Fibroblast of gingiva (primary cell): ENCODE measurements at regions not wholly inside any gene's neighbourhood (a gene's known extent, or its start where the extent isn't known, plus 50 kb on each side); places are given as distances from the start of the nearest gene placed in this dataset.
A peak's percentile ranks its signal among the peaks of the same experiment; 100 is the strongest.

ENCODE experiments used
- DNase-seq: peaks from one replicate; pipeline ENCODE4 v3.0.0-alpha.2; 2011; ENCODE audit warnings: low read depth

DNA sequence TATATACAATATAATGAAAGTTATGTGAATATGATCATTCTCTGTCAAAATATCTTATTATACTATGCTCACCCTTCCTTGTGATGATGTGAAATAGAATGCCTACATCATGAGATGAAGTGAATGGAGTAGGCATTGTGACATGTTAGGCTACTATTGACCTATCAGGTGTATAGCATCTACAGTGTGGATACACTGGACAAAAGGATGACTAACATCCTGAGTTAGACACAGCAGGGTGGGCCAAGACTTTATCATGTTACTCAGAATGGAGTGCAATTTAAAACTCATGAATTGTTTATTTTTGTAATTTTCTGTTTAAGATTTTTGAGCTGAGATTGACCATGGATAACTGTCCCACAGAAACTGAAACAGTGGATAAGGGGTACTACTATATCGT, 53.4 kb upstream of the NAV3 start:
- no peak for DNase-seq

DNA sequence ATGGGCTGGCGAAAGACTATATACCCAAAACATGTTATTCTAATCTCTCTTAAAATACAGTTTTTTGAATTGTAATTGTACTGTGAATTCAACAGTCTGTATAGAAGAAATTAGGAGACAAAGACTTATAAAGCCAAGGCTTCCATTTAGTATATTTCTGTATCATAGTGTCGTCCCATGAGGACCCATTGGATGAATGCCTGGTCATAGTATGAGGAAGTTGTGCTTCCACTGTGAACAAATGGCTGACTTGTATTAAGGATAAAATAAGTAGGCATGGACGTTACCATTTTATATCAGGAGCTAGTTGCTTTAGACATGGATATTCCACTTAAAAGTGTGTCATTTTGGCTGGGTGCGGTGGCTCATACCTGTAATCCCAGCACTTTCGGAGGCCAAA, 55.9 kb upstream of the NAV3 start:
- no peak for DNase-seq

DNA sequence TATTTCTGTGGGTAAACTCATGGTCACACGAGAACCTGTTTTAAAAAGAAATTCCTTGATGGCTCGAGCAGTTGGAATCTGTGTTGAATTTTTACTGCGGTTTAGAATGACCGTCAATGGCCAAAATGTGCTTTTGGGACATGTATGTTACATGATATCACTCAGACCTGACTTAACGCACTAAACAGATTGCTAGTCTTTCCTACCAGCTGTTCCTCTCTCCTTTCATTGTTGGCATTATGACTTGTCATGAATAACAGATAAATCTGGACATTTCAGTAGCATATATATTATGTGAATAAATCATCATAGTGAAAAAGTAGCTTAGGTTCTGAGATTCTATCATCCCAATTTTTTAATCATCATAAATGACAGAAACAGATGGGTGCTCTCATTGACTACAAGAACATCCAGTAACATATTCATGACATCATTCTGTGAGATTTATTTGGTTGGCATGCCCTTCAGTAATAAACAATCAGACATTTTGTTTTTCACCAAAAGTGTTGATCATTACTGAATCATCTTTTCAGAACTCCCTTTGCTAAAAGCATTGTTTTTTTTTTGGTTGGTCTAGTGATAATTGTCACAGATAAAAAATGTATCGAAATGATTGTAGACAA, 57.9 kb upstream of the NAV3 start:
- no peak for DNase-seq

DNA sequence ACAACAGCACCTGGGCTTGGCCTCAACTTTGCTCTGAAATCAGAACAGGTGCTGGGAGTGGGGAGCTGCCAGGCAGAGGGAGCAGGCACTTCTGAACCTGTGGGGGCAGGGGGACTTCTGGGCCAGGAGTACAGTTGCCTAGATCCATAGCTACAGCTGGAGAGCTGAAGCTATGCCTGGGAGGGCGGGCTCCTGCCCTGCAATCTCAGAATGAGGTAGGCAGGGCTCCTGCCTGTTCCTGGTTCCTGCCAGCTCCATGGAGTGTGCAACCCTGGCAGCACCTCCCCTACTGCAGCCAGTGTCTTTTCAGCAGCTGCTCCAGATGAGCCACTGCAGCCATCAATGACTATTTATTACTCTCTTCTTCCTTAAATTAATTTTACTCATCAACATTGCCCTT, 62.1 kb upstream of the NAV3 start:
- DNase-seq: no peak

DNA sequence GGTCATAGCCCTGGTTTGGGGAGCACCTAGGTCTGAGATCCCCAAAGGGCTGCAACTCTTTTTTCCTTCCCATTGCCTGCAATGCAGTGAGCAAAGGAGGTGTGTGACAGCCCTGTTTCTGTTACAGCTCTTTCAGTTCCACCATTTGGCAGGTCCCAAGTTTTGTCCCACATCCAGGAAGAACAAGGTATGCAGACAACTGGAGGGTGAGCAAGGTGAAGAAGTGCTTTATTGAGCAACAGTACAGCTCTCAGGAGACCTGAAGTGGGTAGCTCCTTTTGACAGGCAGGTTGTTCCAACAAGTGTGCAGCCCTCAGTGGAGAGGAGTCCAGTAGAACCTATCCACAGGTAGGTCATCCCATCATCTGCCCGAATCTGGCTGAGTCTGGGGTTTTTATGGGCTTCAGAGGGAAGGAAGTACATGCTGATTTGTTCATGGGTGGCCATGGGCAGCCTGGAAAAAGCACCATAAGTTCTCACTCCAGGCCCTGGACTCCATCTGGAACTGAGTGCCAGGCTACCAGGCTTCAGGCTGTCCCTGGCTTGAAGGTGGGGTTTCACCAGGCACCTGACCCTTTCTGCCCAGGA, 62.8 kb upstream of the NAV3 start:
- no peak for DNase-seq

DNA sequence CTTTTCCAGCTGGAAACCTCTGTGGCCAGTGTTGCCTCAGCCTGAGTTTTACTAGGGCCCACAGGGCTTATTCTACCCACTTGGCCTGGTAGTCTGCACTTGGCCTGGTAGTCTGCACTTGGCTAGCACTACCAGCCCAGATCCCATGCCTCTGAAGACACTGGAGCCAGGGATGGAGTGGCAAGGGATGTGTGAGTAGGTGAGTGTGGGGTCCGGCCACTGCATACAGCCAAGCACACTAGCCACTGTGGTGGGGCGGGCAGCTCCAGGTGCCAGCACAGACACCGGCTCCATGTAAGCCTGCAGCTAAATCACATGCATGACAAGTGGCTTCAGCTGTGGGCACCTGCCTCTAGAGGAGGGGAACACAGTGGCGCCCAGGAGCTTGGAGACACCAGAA, 63.4 kb upstream of the NAV3 start:
- DNase-seq: no peak

DNA sequence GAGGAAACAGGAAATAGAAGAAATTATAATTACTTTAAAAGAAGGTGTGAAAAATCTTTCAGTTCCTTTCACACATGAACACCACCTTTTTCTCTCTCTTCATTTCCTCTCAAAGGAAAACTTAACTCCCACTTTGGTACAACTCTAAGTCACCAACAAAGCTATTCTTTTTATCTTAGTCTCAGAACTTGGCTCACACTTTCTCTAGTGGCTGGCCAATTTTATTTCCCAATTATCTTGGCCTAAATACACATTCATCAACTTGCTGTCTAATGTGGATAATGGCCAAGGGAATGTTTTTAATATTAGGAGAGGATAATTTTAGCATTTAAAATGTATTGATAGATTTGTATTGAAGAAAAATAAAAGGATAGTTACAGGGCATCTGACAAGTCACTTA, 64.5 kb upstream of the NAV3 start:
- DNase-seq: no peak

DNA sequence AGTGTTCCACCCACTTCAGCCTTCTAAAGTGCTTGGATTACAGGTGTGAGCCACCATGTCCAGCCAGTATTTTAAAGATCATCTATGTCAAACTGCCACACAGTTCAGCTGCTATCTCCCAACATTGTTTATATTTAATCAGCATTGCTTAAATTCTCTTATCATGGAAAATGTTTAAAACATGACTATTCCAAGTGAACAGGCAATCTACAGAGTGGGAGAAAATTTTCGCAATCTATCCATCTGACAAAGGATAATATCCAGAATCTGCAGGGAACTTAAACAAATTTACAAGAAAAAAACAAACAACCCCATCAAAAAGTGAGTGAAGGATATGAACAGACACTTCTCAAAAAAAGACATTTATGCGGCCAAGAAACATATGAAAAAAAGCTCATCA, 69.4 kb upstream of the NAV3 start:
- DNase-seq: no peak

DNA sequence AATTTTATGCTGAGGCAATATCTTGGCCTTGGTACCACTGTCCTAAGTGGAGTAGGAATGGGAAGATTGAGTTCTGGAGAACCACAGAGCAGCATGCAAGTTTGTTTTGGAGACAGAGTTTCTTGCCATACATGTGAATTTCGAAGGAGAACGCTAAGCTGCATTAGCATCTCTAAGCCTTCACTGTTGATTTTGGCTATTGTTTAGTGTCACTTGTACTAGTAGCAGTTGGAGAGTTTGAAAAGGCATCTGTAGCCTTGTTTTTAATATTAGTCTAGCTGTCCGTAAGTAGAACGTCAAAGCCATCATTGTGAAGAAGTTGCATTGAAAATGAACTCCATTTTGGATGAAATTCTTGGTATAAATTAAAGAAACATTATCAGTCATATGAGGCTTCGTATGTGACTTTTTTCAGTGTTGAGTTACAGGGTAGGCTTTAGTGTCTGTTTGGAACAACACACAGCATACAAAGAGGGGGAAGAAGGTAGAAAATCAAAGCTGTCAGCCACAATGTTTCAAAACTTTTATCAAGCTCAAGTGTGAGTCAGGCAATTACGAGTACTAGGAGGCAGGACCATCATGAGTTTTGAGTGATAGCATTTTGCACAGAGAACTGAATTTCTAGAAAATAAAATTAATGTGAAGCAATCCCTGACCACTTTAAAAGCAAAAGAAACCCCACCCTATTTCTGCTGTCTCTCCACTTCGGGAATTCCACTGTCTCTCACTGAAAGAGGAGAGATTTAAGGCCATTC, 70.2 kb upstream of the NAV3 start:
- DNase-seq: no peak

DNA sequence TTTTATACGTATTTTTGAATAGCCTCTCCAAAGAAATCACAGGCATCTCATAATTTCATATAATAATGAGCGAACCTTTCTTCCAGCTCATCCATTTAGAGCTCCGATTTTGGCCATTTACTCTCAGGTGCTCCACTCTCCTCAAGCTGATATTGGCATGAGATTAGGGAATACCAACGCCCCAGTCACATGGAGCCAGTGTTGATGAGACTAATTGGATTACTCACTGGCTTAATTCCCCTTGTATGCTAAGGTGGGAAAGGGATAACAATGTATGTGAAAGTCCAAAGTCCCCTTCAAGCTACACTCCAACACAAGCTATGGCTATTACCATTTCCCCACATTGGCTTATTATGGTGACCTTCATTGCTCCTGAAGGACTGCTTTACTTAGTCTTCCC, 76.6 kb upstream of the NAV3 start:
- no peak for DNase-seq

DNA sequence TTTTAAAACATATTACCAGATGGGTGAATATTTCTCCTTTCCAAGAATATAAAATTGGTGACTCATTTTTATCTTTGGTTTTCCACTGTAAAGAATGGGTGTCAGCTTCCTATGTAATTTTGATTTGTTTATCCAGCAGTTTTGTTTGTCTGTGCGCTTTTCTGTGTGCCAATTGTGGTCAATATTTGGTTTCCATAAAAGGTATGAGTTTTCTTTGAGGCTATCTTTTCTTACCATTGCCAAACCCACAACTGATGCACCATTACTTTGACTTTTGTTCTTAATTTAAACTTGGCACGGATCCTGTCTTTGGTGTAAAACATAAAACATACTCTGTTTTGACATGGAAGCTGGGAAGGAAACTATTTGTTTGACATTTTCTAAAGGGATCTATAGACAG, 78.8 kb upstream of the NAV3 start:
- DNase-seq: peak; percentile 84

DNA sequence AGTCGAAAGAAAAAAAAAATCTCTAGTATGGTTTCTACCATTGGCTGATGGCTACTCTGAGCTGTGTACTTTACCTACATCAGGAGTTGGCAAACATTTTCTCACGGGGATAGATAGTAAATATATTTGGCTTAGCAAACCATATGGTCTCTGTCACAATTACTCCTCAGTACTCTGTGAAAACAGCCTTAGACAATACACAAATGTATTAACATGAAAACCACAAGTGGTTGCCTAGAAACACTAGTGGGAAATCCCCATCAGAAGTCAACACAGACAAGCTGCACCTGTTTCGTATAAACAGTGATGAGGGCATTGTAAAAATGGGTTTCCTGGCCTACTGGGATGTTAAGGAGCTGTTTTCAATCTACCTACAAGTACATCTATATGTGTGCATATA, 84.6 kb upstream of the NAV3 start:
- no peak for DNase-seq

DNA sequence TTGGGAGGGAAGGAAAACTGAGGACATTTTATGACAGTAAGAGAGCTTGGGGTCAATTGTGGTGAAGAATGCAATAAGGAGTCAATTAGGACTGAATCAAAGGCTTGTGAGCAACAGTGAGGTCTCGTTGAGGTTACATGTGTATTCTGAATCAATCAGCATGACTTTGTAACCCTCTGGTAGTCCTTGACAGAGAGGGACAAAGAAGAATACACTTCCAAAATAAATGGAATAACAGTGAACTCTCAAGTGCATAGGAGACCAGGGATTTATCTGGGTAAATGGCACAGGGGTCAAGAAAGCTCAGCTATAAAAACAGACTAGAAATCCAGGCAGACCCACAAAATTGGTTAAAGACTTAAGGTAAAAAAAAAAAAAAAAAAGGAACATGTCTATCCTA, 85.1 kb upstream of the NAV3 start:
- DNase-seq: no peak

DNA sequence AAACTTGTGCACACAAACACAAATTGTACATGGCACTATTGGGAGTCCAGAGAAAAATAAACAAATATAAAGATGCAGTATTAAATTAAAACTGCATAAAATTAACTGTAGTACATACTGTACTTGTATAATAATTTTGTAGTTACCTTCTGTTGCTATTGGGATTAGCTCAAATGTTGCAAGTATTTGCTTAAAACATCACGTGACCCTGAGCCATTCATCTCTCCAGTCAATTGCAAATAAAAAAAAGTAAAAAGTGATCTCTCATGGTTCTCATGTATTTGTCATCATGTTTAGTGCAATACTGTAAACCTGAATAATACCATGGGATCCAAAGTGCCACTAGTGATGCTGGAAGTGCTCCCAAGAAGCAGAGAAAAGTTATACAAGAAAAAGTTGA, 88.1 kb upstream of the NAV3 start:
- no peak for DNase-seq

DNA sequence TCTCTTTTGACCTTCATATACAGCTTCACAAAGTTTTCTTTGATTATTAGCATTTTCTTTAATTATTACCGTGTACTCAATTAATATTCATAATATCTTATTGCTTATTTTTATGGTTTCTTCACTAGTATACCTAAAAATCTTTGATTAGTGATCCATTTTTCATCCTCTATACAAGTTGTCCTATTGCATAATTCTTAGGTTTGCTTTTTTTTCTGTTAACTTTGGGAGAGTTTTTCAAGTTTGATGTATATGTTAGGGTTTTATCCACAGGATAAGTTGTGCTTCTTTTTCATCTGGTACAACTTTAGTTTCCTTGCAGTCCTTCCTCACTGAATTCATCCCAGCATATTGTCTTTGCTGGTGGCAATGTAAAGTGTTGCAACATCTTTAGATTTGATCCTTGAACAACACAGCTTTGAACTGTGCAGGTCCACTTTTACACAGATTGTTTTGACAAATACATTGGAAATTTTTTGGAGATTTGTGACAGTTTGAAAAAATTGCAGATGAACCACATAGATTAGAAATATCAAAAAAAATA, 88.6 kb upstream of the NAV3 start:
- no peak for DNase-seq

DNA sequence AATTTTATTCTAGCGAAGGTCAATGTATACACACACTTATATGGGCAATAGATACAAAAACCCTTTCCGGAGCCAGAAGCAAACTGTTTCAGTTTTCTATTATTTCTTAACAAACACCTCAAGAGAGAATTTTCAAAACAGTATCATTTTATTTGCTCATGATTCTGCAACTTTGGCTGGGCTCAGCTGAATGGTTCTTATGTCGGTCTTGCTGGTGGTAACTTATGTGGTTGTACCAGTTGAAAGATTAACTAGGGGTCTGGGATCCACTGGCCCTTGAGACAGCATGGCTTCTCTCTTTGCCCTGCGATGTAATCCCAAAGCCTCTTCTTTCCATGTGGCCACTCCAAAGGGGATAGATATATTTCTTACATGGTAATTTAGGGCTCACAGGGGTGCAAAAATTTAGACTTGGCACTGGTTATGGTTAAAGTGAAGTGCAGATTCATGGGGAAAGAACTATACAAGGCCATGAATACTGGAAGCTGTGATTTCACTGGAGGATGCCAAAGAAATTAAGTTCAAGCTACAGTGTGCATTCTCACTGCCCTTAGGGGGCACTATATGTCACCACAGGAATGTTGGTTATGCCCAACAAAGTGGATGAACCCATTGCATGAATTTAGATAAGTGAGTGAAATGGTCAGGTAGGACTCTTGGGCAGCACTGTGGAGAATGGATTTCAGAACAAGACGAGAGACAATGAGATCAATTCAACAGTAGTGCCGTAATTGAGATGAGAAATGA, 94.3 kb upstream of the NAV3 start:
- DNase-seq: no peak

DNA sequence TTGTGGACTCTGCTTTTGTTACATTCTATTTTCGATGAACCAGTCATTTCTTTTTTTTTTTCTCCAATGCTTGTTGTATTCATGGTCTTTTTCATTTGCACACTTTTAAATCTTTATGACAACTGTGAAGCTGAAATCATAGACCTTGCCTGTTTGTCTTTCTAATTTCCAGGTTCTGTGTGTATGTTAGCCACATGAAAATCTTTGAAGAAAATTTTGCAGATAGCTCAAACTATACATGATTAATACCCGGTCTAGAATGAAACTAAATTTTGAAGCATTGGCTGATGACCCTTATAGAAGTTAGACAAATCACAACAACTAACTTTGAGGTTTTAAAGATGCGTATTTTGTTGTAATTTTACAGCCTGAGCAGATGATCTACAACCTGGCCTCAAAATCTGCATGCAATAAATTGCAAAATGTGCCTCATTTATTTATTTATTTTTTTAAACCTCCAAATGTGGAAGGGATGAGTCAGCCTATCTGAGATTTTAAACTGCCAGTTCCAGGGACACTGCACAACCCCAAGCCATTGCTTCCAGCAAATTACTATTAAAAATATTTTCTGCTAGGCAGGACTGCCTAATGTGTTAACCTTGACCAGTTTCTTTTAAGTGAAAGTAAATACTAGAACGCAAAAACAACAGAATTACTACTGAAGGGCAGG, 96.3 kb upstream of the NAV3 start:
- peak; percentile 60 for DNase-seq

DNA sequence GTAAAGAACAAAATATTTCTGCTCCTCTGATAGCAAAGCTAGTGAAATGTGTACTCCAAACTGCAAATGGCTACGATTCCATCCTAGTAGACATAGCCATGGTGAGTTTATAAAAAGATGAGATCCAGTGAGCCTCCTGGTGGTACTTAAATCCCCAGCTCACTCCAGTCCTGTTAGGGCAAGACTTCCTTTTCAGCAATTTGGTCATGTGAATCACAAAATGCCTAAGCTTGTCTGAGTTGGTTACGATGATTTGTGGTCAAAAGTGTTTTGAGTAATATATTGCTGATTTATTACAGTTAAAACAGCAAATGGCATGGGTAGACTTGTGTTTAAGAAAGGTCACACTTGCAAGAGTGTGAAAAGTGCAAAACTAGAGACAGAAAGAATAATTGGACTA, 102.7 kb upstream of the NAV3 start:
- DNase-seq: no peak

DNA sequence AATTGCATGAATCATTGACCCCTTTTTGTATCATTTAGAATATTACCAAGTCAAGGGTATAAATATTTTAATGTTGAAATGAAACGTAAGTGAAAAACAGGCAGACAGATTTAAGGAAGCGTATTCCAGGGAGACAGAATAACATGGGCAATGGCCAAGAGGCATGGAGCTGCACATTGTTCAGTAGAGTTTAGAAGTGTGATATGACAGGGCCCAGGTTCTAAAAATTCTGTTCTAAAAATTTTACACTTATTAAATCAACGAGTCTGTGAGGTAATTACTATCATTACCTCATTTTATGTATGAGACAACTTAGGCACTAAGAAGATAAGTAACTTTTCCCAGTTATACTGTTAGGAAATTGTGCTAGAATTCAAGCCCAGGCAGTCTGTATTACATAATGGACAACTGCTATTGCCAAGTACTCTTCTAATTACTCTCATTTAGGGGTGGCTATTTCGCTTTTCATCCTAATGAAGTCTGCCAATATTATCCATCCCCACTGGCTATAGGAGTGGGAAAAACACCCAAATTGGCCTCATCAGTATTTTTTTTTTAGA, 103.2 kb upstream of the NAV3 start:
- no peak for DNase-seq

DNA sequence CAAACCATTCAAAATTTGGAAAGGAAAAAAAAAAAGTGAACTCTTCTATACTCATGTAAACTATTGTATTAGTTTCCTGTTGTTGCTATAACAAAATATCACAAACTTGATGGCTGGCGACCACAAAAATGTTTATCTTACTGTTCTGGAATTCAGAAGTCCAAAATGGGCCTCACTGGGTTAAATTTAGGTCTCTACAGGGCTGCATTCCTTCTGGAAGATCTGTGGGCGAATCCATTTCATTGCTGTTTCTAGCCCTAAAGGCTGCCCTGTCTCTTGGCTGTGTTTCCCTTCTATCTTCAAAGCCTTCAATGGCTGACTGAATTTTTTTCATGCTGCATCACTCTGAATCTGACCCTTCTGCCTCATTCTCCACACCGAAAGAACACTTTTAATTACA, 105.1 kb upstream of the NAV3 start:
- no peak for DNase-seq

DNA sequence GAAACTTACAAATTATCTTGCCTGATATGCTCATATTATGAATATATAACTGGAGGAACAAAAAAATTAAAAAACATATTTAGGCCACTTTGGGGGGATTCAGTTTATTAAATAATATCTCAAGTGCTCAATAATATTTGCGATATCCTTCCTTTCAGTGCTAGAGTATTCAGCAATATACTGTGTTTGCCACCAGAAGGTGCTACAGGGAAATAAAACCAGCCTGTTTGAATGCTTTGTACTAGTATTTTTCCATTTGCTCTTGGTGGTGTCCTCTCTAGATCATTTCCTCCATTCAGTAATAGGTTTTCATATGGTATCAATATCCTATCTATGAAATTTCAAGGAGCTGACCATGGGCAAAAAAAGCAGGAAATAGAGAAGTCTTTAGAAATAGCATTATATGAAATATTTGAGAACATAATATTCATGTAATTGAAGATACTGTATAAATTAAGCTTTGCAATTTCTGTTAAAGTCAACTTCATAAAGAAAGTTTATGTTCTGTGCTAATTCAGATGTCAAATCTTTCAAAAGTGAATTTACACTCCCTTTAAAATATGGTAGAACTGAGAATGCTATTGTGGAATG, 106.2 kb upstream of the NAV3 start:
- peak; percentile 35 for DNase-seq

DNA sequence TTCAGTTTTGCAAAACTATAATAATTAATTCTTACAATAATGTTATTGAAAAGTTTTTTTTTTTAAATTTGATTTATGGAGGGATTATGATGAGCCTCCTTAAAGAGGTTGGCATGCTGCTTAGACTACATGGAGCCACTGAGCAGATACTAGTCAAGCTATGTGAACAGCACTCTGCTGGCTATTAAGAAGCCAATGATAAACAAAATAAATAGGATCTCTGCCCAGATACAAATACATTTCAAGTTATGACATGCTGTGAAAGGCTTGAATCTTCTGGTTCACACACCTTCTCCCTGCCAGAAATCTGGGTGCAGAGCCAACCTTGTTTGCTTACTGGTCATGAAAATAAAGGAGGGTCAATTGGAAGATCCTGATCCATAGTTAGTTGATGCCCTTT, 107.4 kb upstream of the NAV3 start:
- no peak for DNase-seq
